ENCODE measurements at regions not wholly inside any gene's neighbourhood (a gene's known extent, or its start where the extent isn't known, plus 50 kb on each side); places are given as distances from the start of the nearest gene placed in this dataset.

GRCh38 chr14:71339650-71340415, 432.6 kb downstream of the PCNX1 start (continued):
- TF ChIP-seq POLR2AphosphoS2 (IDR thresholded peaks at IDR 0.05; ENCODE audit: low read length) (no peak), CHD4 (IDR thresholded peaks at IDR 0.05; ENCODE audit: insufficient read depth, insufficient replicate concordance, low read depth, low read length, poor library complexity, severe bottlenecking) (no peak), ZBTB1 (CRISPR knock-in tag; IDR thresholded peaks at IDR 0.05; ENCODE audit: borderline replicate concordance, low read depth) (no peak), DLX4 (CRISPR knock-in tag; IDR thresholded peaks at IDR 0.05) (no peak), EP400 (IDR thresholded peaks at IDR 0.05) (no peak), HDAC1 (IDR thresholded peaks at IDR 0.05) (no peak), GABPB2 (CRISPR knock-in tag; conservative IDR thresholded peaks at IDR 0.05) (no peak), ZNF76 (CRISPR knock-in tag; IDR thresholded peaks at IDR 0.05; ENCODE audit: borderline replicate concordance) (no peak), ZBED1 (IDR thresholded peaks at IDR 0.05) (no peak), ARID2 (IDR thresholded peaks at IDR 0.05) (no peak), ZNF347 (CRISPR knock-in tag; IDR thresholded peaks at IDR 0.05; ENCODE audit: low read depth) (no peak), ZNF444 (CRISPR knock-in tag; IDR thresholded peaks at IDR 0.05) (no peak), POLR2AphosphoS5 (IDR thresholded peaks at IDR 0.05; ENCODE audit: control insufficient read depth, insufficient read depth, low read depth, low read length) (0 out of 2 replicates have a peak, but pooled peaks have one; percentile 43), SMAD3 (CRISPR knock-in tag; conservative IDR thresholded peaks at IDR 0.05) (no peak), HOXB6 (CRISPR knock-in tag; IDR thresholded peaks at IDR 0.05; ENCODE audit: borderline replicate concordance) (no peak), ILF3 (IDR thresholded peaks at IDR 0.05; ENCODE audit: borderline replicate concordance) (no peak), HDAC6 (IDR thresholded peaks at IDR 0.05; ENCODE audit: low read depth, low read length) (no peak), ZNF197 (CRISPR knock-in tag; IDR thresholded peaks at IDR 0.05; ENCODE audit: low read depth) (no peak), GABPA (tag; conservative IDR thresholded peaks at IDR 0.05; ENCODE audit: low read depth) (no peak; the same call in 1 of the 2 replicates), NR4A1 (CRISPR knock-in tag; IDR thresholded peaks at IDR 0.05) (no peak), NR4A1 (tag; IDR thresholded peaks at IDR 0.05) (no peak), CREB1 (IDR thresholded peaks at IDR 0.05) (no peak), CREB1 (CRISPR knock-in tag; IDR thresholded peaks at IDR 0.05) (no peak), TBL1XR1 (IDR thresholded peaks at IDR 0.05; ENCODE audit: low read length in 2 of 2) (peak in 1 of 2 experiments; percentile 52; a peak in 3 of 4 replicates), TAF1 (IDR thresholded peaks at IDR 0.05; ENCODE audit: control insufficient read depth, extremely low read depth, insufficient read depth, low read length, severe bottlenecking) (no peak), SRSF7 (optimal IDR thresholded peaks at IDR 0.05; ENCODE audit: low read depth, low read length) (no peak), ILK (tag; IDR thresholded peaks at IDR 0.05; ENCODE audit: borderline replicate concordance, low read depth) (no peak), NFXL1 (CRISPR knock-in tag; IDR thresholded peaks at IDR 0.05) (no peak)
- TF ChIP-seq, protein P1, sequence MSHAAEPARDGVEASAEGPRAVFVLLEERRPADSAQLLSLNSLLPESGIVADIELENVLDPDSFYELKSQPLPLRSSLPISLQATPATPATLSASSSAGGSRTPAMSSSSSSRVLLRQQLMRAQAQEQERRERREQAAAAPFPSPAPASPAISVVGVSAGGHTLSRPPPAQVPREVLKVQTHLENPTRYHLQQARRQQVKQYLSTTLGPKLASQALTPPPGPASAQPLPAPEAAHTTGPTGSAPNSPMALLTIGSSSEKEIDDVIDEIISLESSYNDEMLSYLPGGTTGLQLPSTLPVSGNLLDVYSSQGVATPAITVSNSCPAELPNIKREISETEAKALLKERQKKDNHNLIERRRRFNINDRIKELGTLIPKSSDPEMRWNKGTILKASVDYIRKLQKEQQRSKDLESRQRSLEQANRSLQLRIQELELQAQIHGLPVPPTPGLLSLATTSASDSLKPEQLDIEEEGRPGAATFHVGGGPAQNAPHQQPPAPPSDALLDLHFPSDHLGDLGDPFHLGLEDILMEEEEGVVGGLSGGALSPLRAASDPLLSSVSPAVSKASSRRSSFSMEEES (CRISPR knock-in tag; IDR thresholded peaks at IDR 0.05) = no peak

Measured in K562 (cell line).